ENCODE measurements at regions not wholly inside any gene's neighbourhood (a gene's known extent, or its start where the extent isn't known, plus 50 kb on each side); places are given as distances from the start of the nearest gene placed in this dataset.

GRCh38 chr7:10612950-10613349, 360.7 kb upstream of the PHF14 start:
- TF ChIP-seq CTCF (optimal IDR thresholded peaks at IDR 0.05 in 1 of 3, IDR thresholded peaks at IDR 0.05 in 1 of 3, conservative IDR thresholded peaks at IDR 0.05 in 1 of 3; ENCODE audit: extremely low read depth in 1 of 3, insufficient read depth in 2 of 3, low read length in 3 of 3): no peak
- no peak for TF ChIP-seq EZH2 (IDR thresholded peaks at IDR 0.05; ENCODE audit: low read length)

Data from keratinocyte (primary cell).